Erythroblast (primary cell): ENCODE measurements at regions not wholly inside any gene's neighbourhood (a gene's known extent, or its start where the extent isn't known, plus 50 kb on each side); places are given as distances from the start of the nearest gene placed in this dataset.

Experiments used
- DNase-seq, 2 experiments: peaks; one replicate each; lab custom pipeline; 2025; lab: John Stamatoyannopoulos, UW
- GATA1 ChIP-seq: IDR thresholded peaks from 2 replicates; pipeline ENCODE4 v1.6.1; 2011; ENCODE audit warnings: low read depth, mild to moderate bottlenecking, control low read depth, low read length, moderate library complexity
- POLR2A ChIP-seq: IDR thresholded peaks from 2 replicates; pipeline ENCODE4 v1.6.1; 2011; ENCODE audit warnings: mild to moderate bottlenecking, low read length

DNA sequence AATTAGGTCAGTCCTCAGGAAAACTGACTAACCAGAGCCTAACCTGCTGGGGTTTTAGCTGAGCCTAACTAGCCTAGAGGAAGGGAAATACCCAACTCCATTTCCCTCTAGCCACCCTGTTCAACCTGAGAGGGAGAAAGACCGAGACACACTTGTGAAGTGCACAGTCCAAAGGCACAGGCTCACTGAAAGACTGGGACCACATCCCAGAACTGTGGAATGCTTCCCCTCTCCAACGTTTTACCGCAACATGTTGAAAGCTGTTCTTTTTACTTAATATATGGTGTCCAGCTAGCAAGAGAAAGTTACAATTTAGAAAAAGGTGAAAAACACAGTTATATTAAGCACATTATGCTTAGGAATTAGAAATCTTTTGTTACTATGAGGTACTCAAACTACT, 76.8 kb upstream of the SIMC1 start:
- TF ChIP-seq POLR2A (no peak), GATA1 (no peak)
- no peak for DNase-seq

- TF ChIP-seq GATA1 (no peak), POLR2A (no peak)
- DNase-seq, result no peak
Measured at GRCh38 chr5:176162198-176162597, 76.0 kb upstream of the SIMC1 start.

DNA sequence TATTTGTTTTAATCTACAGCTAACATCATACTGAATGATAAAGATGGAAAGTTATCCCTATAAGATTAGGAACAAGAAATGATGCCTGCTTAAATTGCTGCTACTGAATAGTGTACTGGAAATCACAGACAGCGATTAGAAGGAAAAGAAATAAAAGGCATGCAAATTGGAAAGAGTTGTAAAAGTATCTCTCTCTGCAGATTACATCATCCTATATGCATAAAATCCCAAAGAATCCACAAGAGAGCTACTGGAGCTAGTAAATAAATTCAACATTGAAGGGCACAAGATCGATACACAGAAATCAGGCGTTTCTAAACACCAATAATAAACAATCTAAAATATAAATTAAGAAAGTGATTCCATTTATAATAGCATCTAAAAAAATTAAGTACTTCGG, 75.3 kb upstream of the SIMC1 start:
- no peak for TF ChIP-seq POLR2A
- no peak for TF ChIP-seq GATA1
- DNase-seq, result no peak

GRCh38 chr5:176166427-176166826, 71.8 kb upstream of the SIMC1 start:
- TF ChIP-seq GATA1 (no peak), POLR2A (no peak)
- no peak for DNase-seq

GRCh38 chr5:176167800-176168199, 70.4 kb upstream of the SIMC1 start:
- no peak for DNase-seq
- TF ChIP-seq GATA1, result no peak
- no peak for TF ChIP-seq POLR2A

DNA sequence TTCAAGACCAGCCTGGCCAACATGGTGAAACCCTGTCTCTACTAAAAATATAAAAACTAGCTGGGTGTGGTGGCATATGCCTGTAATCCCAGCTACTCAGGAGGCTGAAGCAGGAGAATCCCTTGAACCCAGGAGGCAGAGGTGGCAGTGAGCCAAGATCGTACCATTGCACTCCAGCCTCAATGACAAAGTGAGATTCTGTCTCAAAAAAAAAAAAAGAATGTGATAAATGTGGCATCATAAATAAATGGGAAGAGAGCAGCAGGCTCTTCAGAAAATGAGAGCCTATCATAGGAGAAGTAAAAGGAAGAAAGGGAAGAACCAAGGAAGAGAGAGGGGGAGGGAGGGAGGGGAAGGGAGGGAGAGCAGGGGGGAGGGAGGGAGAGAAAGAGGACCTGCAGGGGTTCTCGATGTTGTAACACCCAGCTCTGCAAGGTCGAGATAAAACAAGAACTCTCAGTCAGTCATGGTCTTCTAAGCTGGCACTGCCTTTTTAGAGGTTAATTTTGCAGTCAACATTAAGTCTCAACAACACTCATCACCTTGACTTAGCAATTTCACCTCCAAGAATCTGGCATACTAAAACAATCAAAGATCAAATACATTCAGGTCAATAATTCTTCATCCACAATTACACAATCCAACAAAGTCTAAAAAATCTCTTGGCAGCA, 68.7 kb upstream of the SIMC1 start:
- TF ChIP-seq GATA1 (no peak), POLR2A (no peak)

GRCh38 chr5:176170084-176170483, 68.1 kb upstream of the SIMC1 start:
- TF ChIP-seq GATA1 (no peak), POLR2A (no peak)
- DNase-seq, result peak in 1 of 2 experiments; percentile 6

More for the DNA sequence above, 68.7 kb upstream of the SIMC1 start:
- peak in 1 of 2 experiments; percentile 28 for DNase-seq

- no peak for DNase-seq
- TF ChIP-seq GATA1, result no peak
- no peak for TF ChIP-seq POLR2A
Measured at GRCh38 chr5:176171171-176171760, 67.0 kb upstream of the SIMC1 start.

- TF ChIP-seq GATA1, result no peak
- no peak for TF ChIP-seq POLR2A
- DNase-seq, result no peak
Measured at GRCh38 chr5:176172246-176172645, 66.0 kb upstream of the SIMC1 start.

GRCh38 chr5:176173647-176174046, 64.6 kb upstream of the SIMC1 start:
- DNase-seq, result no peak
- no peak for TF ChIP-seq POLR2A
- no peak for TF ChIP-seq GATA1

GRCh38 chr5:176174345-176175025, 63.7 kb upstream of the SIMC1 start:
- no peak for TF ChIP-seq POLR2A
- no peak for TF ChIP-seq GATA1
- DNase-seq, result no peak

DNA sequence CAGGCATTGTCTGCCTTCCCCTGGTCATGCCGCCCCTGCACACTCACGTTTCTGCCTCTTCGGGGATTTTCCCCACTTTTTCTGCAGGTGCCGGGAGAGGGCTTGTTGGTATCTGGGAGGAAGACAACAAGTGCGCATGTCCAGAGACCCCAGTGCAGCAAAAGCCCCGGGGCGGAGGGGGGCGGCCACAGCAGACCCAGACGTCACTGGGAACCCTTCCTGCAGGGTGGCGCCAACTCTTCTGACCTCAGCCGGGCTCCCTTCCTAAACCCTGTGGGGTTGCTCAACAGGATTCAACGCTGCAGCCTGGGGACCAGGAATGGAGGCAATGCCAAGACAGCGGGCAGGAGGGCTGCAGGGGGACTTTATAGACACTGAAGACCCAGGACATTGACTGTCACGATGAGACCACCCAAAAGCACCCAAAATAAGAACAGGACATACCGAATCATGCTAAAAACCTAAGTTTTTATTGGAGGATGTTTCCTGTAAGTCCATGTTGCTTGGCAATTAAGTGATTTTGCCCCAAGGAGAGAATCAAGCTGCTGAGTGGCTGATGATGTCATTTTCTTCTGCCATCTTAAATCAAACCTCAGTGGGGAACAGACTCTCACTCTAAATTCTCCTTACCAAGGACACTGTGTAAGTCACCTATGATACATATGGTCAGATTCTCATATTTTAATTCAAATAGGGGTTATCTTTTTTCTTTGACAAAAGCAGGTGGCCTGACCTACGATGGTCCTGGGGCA, 62.9 kb upstream of the SIMC1 start:
- DNase-seq, result no peak
- no peak for TF ChIP-seq GATA1
- no peak for TF ChIP-seq POLR2A

- TF ChIP-seq POLR2A (no peak), GATA1 (no peak)
- no peak for DNase-seq
Measured at GRCh38 chr5:176176231-176176630, 62.0 kb upstream of the SIMC1 start.

- no peak for TF ChIP-seq GATA1
- TF ChIP-seq POLR2A, result no peak
- DNase-seq, result peak in 1 of 2 experiments; percentile 5
Measured at GRCh38 chr5:176178789-176179188, 59.4 kb upstream of the SIMC1 start.

GRCh38 chr5:176180339-176180738, 57.9 kb upstream of the SIMC1 start:
- TF ChIP-seq GATA1 (no peak), POLR2A (no peak)
- no peak for DNase-seq
